Smooth muscle cell (in vitro differentiated cells): ENCODE measurements at regions not wholly inside any gene's neighbourhood (a gene's known extent, or its start where the extent isn't known, plus 50 kb on each side); places are given as distances from the start of the nearest gene placed in this dataset.

Source experiments
- DNase-seq: peaks from one replicate; lab custom pipeline; 2025; ENCODE audit not compliant: unreplicated experiment; lab: John Stamatoyannopoulos, UW
- H2AFZ ChIP-seq: fragments of 200-600 bp; sonication (generic); 2 replicates; pipeline ENCODE4 v1.6.0; 2016; ENCODE audit warnings: antibody characterized with exemption, low read depth, mild to moderate bottlenecking
- H3F3A ChIP-seq: fragments of 200-600 bp; sonication (generic); 2 replicates; pipeline ENCODE4 v1.6.0; 2017; ENCODE audit warnings: antibody characterized with exemption, low read depth
- H3K27ac ChIP-seq: fragments of 200-600 bp; sonication (generic); 2 replicates; pipeline ENCODE4 v1.5.1; 2016; ENCODE audit warnings: low read depth, mild to moderate bottlenecking
- H3K27me3 ChIP-seq: fragments of 200-600 bp; sonication (generic); 2 replicates; pipeline ENCODE4 v1.6.1; 2016; ENCODE audit warnings: low read depth, mild to moderate bottlenecking
- H3K36me3 ChIP-seq: fragments of 200-600 bp; sonication (generic); 2 replicates; pipeline ENCODE4 v1.5.1; 2016; ENCODE audit warnings: low read depth
- H3K4me1 ChIP-seq: fragments of 200-600 bp; sonication (generic); 2 replicates; pipeline ENCODE4 v1.5.1; 2016; ENCODE audit warnings: low read depth
- H3K4me2 ChIP-seq: fragments of 200-600 bp; sonication (generic); 2 replicates; pipeline ENCODE4 v1.6.0; 2016; ENCODE audit warnings: mild to moderate bottlenecking
- H3K4me3 ChIP-seq: fragments of 200-600 bp; sonication (generic); 2 replicates; pipeline ENCODE4 v1.5.1; 2016; ENCODE audit warnings: mild to moderate bottlenecking
- H3K79me2 ChIP-seq: fragments of 200-600 bp; sonication (generic); 2 replicates; pipeline ENCODE4 v1.6.0; 2016; ENCODE audit warnings: low read depth, mild to moderate bottlenecking
- H3K9ac ChIP-seq: fragments of 200-600 bp; sonication (generic); 2 replicates; pipeline ENCODE4 v1.6.0; 2016; ENCODE audit warnings: low read depth
- H3K9me3 ChIP-seq: fragments of 200-600 bp; sonication (generic); replicated peaks from 2 replicates; pipeline ENCODE4 v1.5.1; 2016; ENCODE audit warnings: low read depth
- H4K20me1 ChIP-seq: fragments of 200-600 bp; sonication (generic); 2 replicates; pipeline ENCODE4 v1.6.0; 2016; ENCODE audit warnings: low read depth
- CTCF ChIP-seq: fragments of 200-600 bp; sonication (generic); IDR thresholded peaks from 2 replicates; pipeline ENCODE4 v1.5.1; 2017; ENCODE audit warnings: borderline replicate concordance, mild to moderate bottlenecking, antibody characterized with exemption; ENCODE audit not compliant: insufficient read depth, poor library complexity, severe bottlenecking
- WGBS: methylation state at CpG from one replicate; pipeline ENCODE4 v1.1.7; 2016; ENCODE audit warnings: low lambda C conversion rate; 5-methylcytosine and 5-hydroxymethylcytosine counted together

GRCh38 chr10:128210215-128211063 lies 84.2 kb upstream of the MKI67 start:
- no peak overlapping the region for H3K27ac ChIP-seq
- H3K79me2 ChIP-seq = no peaks in the 10 kb centered on the region
- H3K9me3 ChIP-seq = no peaks in the 10 kb centered on the region
- TF ChIP-seq CTCF = peak; percentile 83
- H3K9ac ChIP-seq = no peak overlapping the region
- H3K27me3 ChIP-seq = no peaks in the 10 kb centered on the region
- H3F3A ChIP-seq = no peaks in the 10 kb centered on the region
- peak overlapping the region; percentile 92 for H2AFZ ChIP-seq
- WGBS = 3% methylated on average over 65 of the region's 91 CpGs
- H3K36me3 ChIP-seq = no peaks in the 10 kb centered on the region
- no peaks in the 10 kb centered on the region for H4K20me1 ChIP-seq
- H3K4me3 ChIP-seq = peak overlapping the region; percentile 67
- peak overlapping the region; percentile 87 for H3K4me2 ChIP-seq
- DNase-seq = peak; percentile 29
- no peaks in the 10 kb centered on the region for H3K4me1 ChIP-seq

GRCh38 chr10:128211064-128211504 lies 84.9 kb upstream of the MKI67 start:
- Histone ChIP-seq H3K36me3 (no peaks in the 10 kb centered on the region), H3K4me2 (peak overlapping the region; percentile 87), H3K9me3 (no peaks in the 10 kb centered on the region), H3K27ac (no peak overlapping the region), H3K4me1 (no peaks in the 10 kb centered on the region), H3K79me2 (no peaks in the 10 kb centered on the region), H4K20me1 (no peaks in the 10 kb centered on the region), H3F3A (no peaks in the 10 kb centered on the region), H2AFZ (peak overlapping the region; percentile 92), H3K27me3 (no peaks in the 10 kb centered on the region), H3K9ac (no peak overlapping the region), H3K4me3 (peak overlapping the region; percentile 67)
- DNase-seq = no peak
- 73% methylated on average over 19 of the region's 25 CpGs for WGBS
- no peak for TF ChIP-seq CTCF

GRCh38 chr10:128211953-128212727 lies 85.9 kb upstream of the MKI67 start:
- WGBS = 29% methylated on average over 32 of the region's 32 CpGs
- Histone ChIP-seq H3K36me3 (no peaks in the 10 kb centered on the region), H3F3A (no peaks in the 10 kb centered on the region), H3K4me2 (peak overlapping the region; percentile 59), H3K9me3 (no peaks in the 10 kb centered on the region), H3K4me3 (no peak overlapping the region), H3K9ac (no peak overlapping the region), H3K27ac (no peak overlapping the region), H3K79me2 (no peaks in the 10 kb centered on the region), H4K20me1 (no peaks in the 10 kb centered on the region), H3K4me1 (no peaks in the 10 kb centered on the region), H2AFZ (no peak overlapping the region), H3K27me3 (no peaks in the 10 kb centered on the region)
- peak; percentile 97 for TF ChIP-seq CTCF
- peak; percentile 43 for DNase-seq
